ENCODE measurements at regions not wholly inside any gene's neighbourhood (a gene's known extent, or its start where the extent isn't known, plus 50 kb on each side); places are given as distances from the start of the nearest gene placed in this dataset.

GRCh38 chr1:222243902-222244301, 304.0 kb downstream of the HHIPL2 start:
- no peaks in the 10 kb centered on the region for H3K27me3 ChIP-seq (ENCODE audit: insufficient read depth, low read length, poor library complexity, severe bottlenecking)
- H3K36me3 ChIP-seq (ENCODE audit: insufficient read depth, low read length) = no peaks in the 10 kb centered on the region
- no peaks in the 10 kb centered on the region for H3F3A ChIP-seq (ENCODE audit: low read depth)
- H3K4me1 ChIP-seq (ENCODE audit: insufficient read depth, low read length, poor library complexity, severe bottlenecking) = peaks cover 11% of the 10 kb centered on the region
- no peak overlapping the region for H3K4me3 ChIP-seq (ENCODE audit: low read length, poor library complexity, severe bottlenecking)
- TF ChIP-seq EZH2phosphoT487 (IDR thresholded peaks at IDR 0.05; ENCODE audit: borderline replicate concordance) (no peak), CTCF (conservative IDR thresholded peaks at IDR 0.05; ENCODE audit: low read length) (no peak)
- H3K9ac ChIP-seq (ENCODE audit: low read depth, low read length, poor library complexity, severe bottlenecking) = no peak overlapping the region
- H4K20me1 ChIP-seq (ENCODE audit: insufficient read depth, low read length, poor library complexity, severe bottlenecking) = no peaks in the 10 kb centered on the region
- H3K4me2 ChIP-seq (ENCODE audit: low read depth, low read length, poor library complexity, severe bottlenecking) = no peak overlapping the region
- no peaks in the 10 kb centered on the region for H3K9me3 ChIP-seq (ENCODE audit: insufficient read depth, low read depth, low read length)
- H3K9me2 ChIP-seq (replicated peaks; ENCODE audit: low read depth, low read length) = no peaks in the 10 kb centered on the region
- H3K79me2 ChIP-seq (ENCODE audit: insufficient read depth, low read length) = no peaks in the 10 kb centered on the region
- H2AFZ ChIP-seq (ENCODE audit: low read length) = no peak overlapping the region

GRCh38 chr1:222242492-222242891, 305.4 kb downstream of the HHIPL2 start:
- H3K4me1 ChIP-seq (ENCODE audit: insufficient read depth, low read length, poor library complexity, severe bottlenecking) = peaks cover under 1% of the 10 kb centered on the region
- no peak overlapping the region for H3K4me2 ChIP-seq (ENCODE audit: low read depth, low read length, poor library complexity, severe bottlenecking)
- H3K27me3 ChIP-seq (ENCODE audit: insufficient read depth, low read length, poor library complexity, severe bottlenecking) = no peaks in the 10 kb centered on the region
- H2AFZ ChIP-seq (ENCODE audit: low read length) = no peak overlapping the region
- TF ChIP-seq CTCF (conservative IDR thresholded peaks at IDR 0.05; ENCODE audit: low read length) (no peak), EZH2phosphoT487 (IDR thresholded peaks at IDR 0.05; ENCODE audit: borderline replicate concordance) (no peak)
- H3K9ac ChIP-seq (ENCODE audit: low read depth, low read length, poor library complexity, severe bottlenecking) = no peak overlapping the region
- no peak overlapping the region for H3K4me3 ChIP-seq (ENCODE audit: low read length, poor library complexity, severe bottlenecking)
- H3F3A ChIP-seq (ENCODE audit: low read depth) = no peaks in the 10 kb centered on the region
- no peaks in the 10 kb centered on the region for H3K79me2 ChIP-seq (ENCODE audit: insufficient read depth, low read length)
- no peaks in the 10 kb centered on the region for H4K20me1 ChIP-seq (ENCODE audit: insufficient read depth, low read length, poor library complexity, severe bottlenecking)
- no peaks in the 10 kb centered on the region for H3K36me3 ChIP-seq (ENCODE audit: insufficient read depth, low read length)
- no peaks in the 10 kb centered on the region for H3K9me3 ChIP-seq (ENCODE audit: insufficient read depth, low read depth, low read length)
- no peaks in the 10 kb centered on the region for H3K9me2 ChIP-seq (replicated peaks; ENCODE audit: low read depth, low read length)

- TF ChIP-seq CTCF (conservative IDR thresholded peaks at IDR 0.05; ENCODE audit: low read length) = no peak
- TF ChIP-seq EZH2phosphoT487 (IDR thresholded peaks at IDR 0.05; ENCODE audit: borderline replicate concordance) = no peak
- Histone ChIP-seq H4K20me1 (ENCODE audit: insufficient read depth, low read length, poor library complexity, severe bottlenecking) (no peaks in the 10 kb centered on the region), H3K9ac (ENCODE audit: low read depth, low read length, poor library complexity, severe bottlenecking) (no peak overlapping the region), H3K79me2 (ENCODE audit: insufficient read depth, low read length) (no peaks in the 10 kb centered on the region), H2AFZ (ENCODE audit: low read length) (no peak overlapping the region), H3K4me2 (ENCODE audit: low read depth, low read length, poor library complexity, severe bottlenecking) (no peak overlapping the region), H3F3A (ENCODE audit: low read depth) (no peaks in the 10 kb centered on the region), H3K27me3 (ENCODE audit: insufficient read depth, low read length, poor library complexity, severe bottlenecking) (no peaks in the 10 kb centered on the region), H3K36me3 (ENCODE audit: insufficient read depth, low read length) (no peaks in the 10 kb centered on the region), H3K4me3 (ENCODE audit: low read length, poor library complexity, severe bottlenecking) (no peak overlapping the region), H3K9me2 (replicated peaks; ENCODE audit: low read depth, low read length) (no peaks in the 10 kb centered on the region), H3K4me1 (ENCODE audit: insufficient read depth, low read length, poor library complexity, severe bottlenecking) (no peaks in the 10 kb centered on the region), H3K9me3 (ENCODE audit: insufficient read depth, low read depth, low read length) (no peaks in the 10 kb centered on the region)
Observed at GRCh38 chr1:222241410-222241809, 306.5 kb downstream of the HHIPL2 start.
